K562 (cell line): ENCODE measurements at regions not wholly inside any gene's neighbourhood (a gene's known extent, or its start where the extent isn't known, plus 50 kb on each side); places are given as distances from the start of the nearest gene placed in this dataset.

ENCODE experiments used
- ARHGAP35 ChIP-seq: fragments of 450-650 bp; IDR thresholded peaks from 2 replicates; pipeline ENCODE4 v1.6.1; 2018; ENCODE audit not compliant: partially characterized antibody
- ELF2 ChIP-seq: fragments of 250-450 bp; sonication (Bioruptor Pico); IDR thresholded peaks from 2 replicates; pipeline ENCODE4 v1.5.0; 2021; ENCODE audit warnings: mild to moderate bottlenecking
- ERF ChIP-seq: fragments of 450-650 bp; formaldehyde crosslinking; IDR thresholded peaks from 2 replicates; pipeline ENCODE4 v1.4.0; 2020; ENCODE audit warnings: mild to moderate bottlenecking, mixed read lengths
- FOXP1 ChIP-seq: sonication (generic); formaldehyde crosslinking; IDR thresholded peaks from 2 replicates; pipeline ENCODE4 v1.8.0; 2022; ENCODE audit warnings: mild to moderate bottlenecking, missing genetic modification reagents
- HEY1 ChIP-seq: fragments of 250-450 bp; sonication (Bioruptor Pico); IDR thresholded peaks from 2 replicates; pipeline ENCODE4 v1.5.0; 2020; ENCODE audit warnings: mild to moderate bottlenecking, moderate library complexity, borderline replicate concordance
- LCOR ChIP-seq: sonication (generic); formaldehyde crosslinking; IDR thresholded peaks from 2 replicates; pipeline ENCODE4 v1.8.0; 2022; ENCODE audit warnings: mild to moderate bottlenecking, missing genetic modification reagents
- MTF1 ChIP-seq: fragments of 250-450 bp; sonication (Bioruptor Pico); IDR thresholded peaks from 2 replicates; pipeline ENCODE4 v1.9.0; 2021; ENCODE audit warnings: moderate library complexity, mild to moderate bottlenecking, inconsistent platforms, borderline replicate concordance
- PHTF2 ChIP-seq: fragments of 250-450 bp; sonication (Bioruptor Pico); IDR thresholded peaks from 2 replicates; pipeline ENCODE4 v1.5.0; 2021; ENCODE audit warnings: mild to moderate bottlenecking
- SMAD2 ChIP-seq: fragments of 150-350 bp; IDR thresholded peaks from 2 replicates; pipeline ENCODE4 v1.6.1; 2014; ENCODE audit warnings: low read depth, mild to moderate bottlenecking, low read length
- STAG1 ChIP-seq: sonication (generic); formaldehyde crosslinking; IDR thresholded peaks from 2 replicates; pipeline ENCODE4 v1.5.0; 2020; ENCODE audit warnings: missing genetic modification reagents, borderline replicate concordance
- TEAD2 ChIP-seq: fragments of 450-650 bp; IDR thresholded peaks from 2 replicates; pipeline ENCODE4 v1.6.1; 2016; ENCODE audit warnings: missing genetic modification characterization, control low read depth, missing compliant biosample characterization
- ZNF280A ChIP-seq: fragments of 450-650 bp; IDR thresholded peaks from 2 replicates; pipeline ENCODE4 v1.6.1; 2018; ENCODE audit warnings: mild to moderate bottlenecking, low read depth; ENCODE audit not compliant: partially characterized antibody
- ZNF384 ChIP-seq: IDR thresholded peaks from 2 replicates; pipeline ENCODE4 v1.6.1; 2012; ENCODE audit warnings: low read depth, low read length, improper control_type of control experiment
- ZNF41 ChIP-seq: fragments of 250-450 bp; sonication (Bioruptor Pico); conservative IDR thresholded peaks from 2 replicates; pipeline ENCODE4 v1.4.0; 2020; ENCODE audit warnings: mild to moderate bottlenecking
- TF ChIP-seq, protein P1 (sequence below), 2 experiments: fragments of 150-350 bp in 1 of 2; IDR thresholded peaks; 2 replicates each; pipeline ENCODE4 v1.6.1; 2012 to 2016; ENCODE audit warnings: low read depth in 2 of 2, low read length in 2 of 2, mild to moderate bottlenecking in 1 of 2, moderate library complexity in 1 of 2
- TF ChIP-seq, protein P2 (sequence below), 2 experiments: fragments of 250-450 bp in 1 of 2; fragments of 450-650 bp in 1 of 2; sonication (Bioruptor Pico) in 1 of 2; IDR thresholded peaks; 2 replicates each; pipeline versions ENCODE4 v1.6.1 to v1.8.0; 2016 to 2021; ENCODE audit warnings: mild to moderate bottlenecking in 2 of 2, moderate library complexity in 2 of 2, missing compliant biosample characterization in 1 of 2, missing genetic modification characterization in 1 of 2
- TF ChIP-seq, protein P3 (sequence below): IDR thresholded peaks from 2 replicates; pipeline ENCODE4 v1.6.1; 2011; ENCODE audit warnings: borderline replicate concordance, low read depth, mild to moderate bottlenecking, moderate library complexity, low read length; ENCODE audit not compliant: insufficient read depth, poor library complexity, severe bottlenecking
- TF ChIP-seq, protein P4 (sequence below): fragments of 250-450 bp; sonication (Bioruptor Pico); IDR thresholded peaks from 2 replicates; pipeline ENCODE4 v1.8.0; 2022; ENCODE audit warnings: moderate library complexity, mild to moderate bottlenecking, inconsistent platforms

DNA sequence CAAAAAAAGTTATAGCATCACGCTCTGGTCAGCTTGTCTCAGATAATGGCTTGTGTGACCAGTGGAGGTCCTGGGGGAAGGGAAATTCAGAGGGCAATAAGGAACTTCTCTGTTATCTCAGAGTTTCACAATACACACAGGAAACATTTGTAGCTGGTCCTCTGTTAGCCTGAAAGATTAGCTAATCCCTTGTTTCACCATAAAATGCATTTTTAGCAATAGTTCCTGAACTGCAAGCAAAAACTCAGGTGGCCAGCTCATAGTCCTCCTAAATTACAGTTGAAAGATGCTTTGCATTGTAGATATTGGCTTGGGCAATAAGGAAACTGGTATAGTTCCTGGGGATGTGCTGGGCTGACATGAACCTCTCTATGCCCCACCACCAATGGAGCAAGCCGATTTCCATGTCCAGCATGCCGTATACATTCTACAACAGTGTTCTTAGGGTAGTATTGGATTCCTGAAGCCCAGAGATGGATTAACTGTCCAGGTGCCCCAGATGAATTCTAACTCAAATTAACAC is 141.5 kb upstream of the TBL1XR1 start (continued):
- TF ChIP-seq, protein P1, sequence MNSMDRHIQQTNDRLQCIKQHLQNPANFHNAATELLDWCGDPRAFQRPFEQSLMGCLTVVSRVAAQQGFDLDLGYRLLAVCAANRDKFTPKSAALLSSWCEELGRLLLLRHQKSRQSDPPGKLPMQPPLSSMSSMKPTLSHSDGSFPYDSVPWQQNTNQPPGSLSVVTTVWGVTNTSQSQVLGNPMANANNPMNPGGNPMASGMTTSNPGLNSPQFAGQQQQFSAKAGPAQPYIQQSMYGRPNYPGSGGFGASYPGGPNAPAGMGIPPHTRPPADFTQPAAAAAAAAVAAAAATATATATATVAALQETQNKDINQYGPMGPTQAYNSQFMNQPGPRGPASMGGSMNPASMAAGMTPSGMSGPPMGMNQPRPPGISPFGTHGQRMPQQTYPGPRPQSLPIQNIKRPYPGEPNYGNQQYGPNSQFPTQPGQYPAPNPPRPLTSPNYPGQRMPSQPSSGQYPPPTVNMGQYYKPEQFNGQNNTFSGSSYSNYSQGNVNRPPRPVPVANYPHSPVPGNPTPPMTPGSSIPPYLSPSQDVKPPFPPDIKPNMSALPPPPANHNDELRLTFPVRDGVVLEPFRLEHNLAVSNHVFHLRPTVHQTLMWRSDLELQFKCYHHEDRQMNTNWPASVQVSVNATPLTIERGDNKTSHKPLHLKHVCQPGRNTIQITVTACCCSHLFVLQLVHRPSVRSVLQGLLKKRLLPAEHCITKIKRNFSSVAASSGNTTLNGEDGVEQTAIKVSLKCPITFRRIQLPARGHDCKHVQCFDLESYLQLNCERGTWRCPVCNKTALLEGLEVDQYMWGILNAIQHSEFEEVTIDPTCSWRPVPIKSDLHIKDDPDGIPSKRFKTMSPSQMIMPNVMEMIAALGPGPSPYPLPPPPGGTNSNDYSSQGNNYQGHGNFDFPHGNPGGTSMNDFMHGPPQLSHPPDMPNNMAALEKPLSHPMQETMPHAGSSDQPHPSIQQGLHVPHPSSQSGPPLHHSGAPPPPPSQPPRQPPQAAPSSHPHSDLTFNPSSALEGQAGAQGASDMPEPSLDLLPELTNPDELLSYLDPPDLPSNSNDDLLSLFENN (IDR thresholded peaks at IDR 0.05; ENCODE audit: low read depth in 2 of 2, low read length in 2 of 2): peak in 1 of 2 experiments; percentile 83; a peak in 2 of 4 replicates
- TF ChIP-seq ZNF384 (peak; percentile 54; the same call in 1 of the 2 replicates), HEY1 (CRISPR knock-in tag) (no peak), ZNF280A (no peak), ERF (CRISPR knock-in tag) (no peak), SMAD2 (no peak), MTF1 (no peak), ARHGAP35 (no peak), STAG1 (CRISPR knock-in tag) (no peak), FOXP1 (CRISPR knock-in tag) (no peak), ELF2 (CRISPR knock-in tag) (no peak), TEAD2 (tag) (no peak), LCOR (CRISPR knock-in tag) (peak; percentile 76; the same call in 1 of the 2 replicates), ZNF41 (CRISPR knock-in tag) (no peak), PHTF2 (no peak)
- TF ChIP-seq, protein P2, sequence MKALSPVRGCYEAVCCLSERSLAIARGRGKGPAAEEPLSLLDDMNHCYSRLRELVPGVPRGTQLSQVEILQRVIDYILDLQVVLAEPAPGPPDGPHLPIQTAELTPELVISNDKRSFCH (CRISPR knock-in tag; IDR thresholded peaks at IDR 0.05): no peak
- TF ChIP-seq, protein P2 (tag; IDR thresholded peaks at IDR 0.05): peak; percentile 48; the same call in 1 of the 2 replicates
- TF ChIP-seq, protein P3, sequence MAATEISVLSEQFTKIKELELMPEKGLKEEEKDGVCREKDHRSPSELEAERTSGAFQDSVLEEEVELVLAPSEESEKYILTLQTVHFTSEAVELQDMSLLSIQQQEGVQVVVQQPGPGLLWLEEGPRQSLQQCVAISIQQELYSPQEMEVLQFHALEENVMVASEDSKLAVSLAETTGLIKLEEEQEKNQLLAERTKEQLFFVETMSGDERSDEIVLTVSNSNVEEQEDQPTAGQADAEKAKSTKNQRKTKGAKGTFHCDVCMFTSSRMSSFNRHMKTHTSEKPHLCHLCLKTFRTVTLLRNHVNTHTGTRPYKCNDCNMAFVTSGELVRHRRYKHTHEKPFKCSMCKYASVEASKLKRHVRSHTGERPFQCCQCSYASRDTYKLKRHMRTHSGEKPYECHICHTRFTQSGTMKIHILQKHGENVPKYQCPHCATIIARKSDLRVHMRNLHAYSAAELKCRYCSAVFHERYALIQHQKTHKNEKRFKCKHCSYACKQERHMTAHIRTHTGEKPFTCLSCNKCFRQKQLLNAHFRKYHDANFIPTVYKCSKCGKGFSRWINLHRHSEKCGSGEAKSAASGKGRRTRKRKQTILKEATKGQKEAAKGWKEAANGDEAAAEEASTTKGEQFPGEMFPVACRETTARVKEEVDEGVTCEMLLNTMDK: no peak
- TF ChIP-seq, protein P4, sequence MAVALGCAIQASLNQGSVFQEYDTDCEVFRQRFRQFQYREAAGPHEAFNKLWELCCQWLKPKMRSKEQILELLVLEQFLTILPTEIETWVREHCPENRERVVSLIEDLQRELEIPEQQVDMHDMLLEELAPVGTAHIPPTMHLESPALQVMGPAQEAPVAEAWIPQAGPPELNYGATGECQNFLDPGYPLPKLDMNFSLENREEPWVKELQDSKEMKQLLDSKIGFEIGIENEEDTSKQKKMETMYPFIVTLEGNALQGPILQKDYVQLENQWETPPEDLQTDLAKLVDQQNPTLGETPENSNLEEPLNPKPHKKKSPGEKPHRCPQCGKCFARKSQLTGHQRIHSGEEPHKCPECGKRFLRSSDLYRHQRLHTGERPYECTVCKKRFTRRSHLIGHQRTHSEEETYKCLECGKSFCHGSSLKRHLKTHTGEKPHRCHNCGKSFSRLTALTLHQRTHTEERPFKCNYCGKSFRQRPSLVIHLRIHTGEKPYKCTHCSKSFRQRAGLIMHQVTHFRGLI (CRISPR knock-in tag): no peak
